ENCODE measurements at regions not wholly inside any gene's neighbourhood (a gene's known extent, or its start where the extent isn't known, plus 50 kb on each side); places are given as distances from the start of the nearest gene placed in this dataset.

DNA sequence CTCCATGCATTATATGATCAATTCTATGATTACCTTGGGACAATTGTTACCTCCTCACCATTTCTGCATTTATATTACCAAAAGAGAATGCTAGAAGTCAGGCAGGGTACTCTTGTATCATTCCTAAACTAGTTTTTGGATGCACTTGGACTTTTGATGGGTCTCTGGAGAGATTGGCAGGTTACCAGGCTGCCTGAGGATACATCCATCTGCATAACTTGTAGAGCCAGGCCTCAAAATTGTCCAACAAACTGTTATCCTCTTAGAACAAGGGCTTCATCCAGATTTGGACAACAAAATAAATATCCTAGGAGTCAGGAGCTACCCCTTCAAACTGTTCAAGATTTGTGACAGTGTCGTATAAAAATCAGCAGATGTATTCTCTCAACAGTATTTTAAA, 326.1 kb downstream of the IL15 start:
- H3K4me3 Mint-ChIP-seq (ENCODE audit: unreplicated experiment): no peak overlapping the region
- H3K4me1 Mint-ChIP-seq (ENCODE audit: low read depth): no peaks in the 10 kb centered on the region
- H3K27me3 Mint-ChIP-seq (ENCODE audit: low read depth): peaks cover 9% of the 10 kb centered on the region
- H3K27ac Mint-ChIP-seq (ENCODE audit: unreplicated experiment): no peak overlapping the region
- H3K9me3 Mint-ChIP-seq (ENCODE audit: low read depth): peaks cover 10% of the 10 kb centered on the region
- no peak for DNase-seq (ENCODE audit: low spot score)
- no peak for TF ChIP-seq CTCF (IDR thresholded peaks at IDR 0.05)
- peaks cover 2% of the 10 kb centered on the region for H3K36me3 Mint-ChIP-seq (ENCODE audit: low read depth)

- H3K9me3 Mint-ChIP-seq (ENCODE audit: low read depth): peaks cover 23% of the 10 kb centered on the region
- TF ChIP-seq CTCF (IDR thresholded peaks at IDR 0.05): no peak
- no peak overlapping the region for H3K4me3 Mint-ChIP-seq (ENCODE audit: unreplicated experiment)
- H3K4me1 Mint-ChIP-seq (ENCODE audit: low read depth): no peaks in the 10 kb centered on the region
- peaks cover 4% of the 10 kb centered on the region for H3K36me3 Mint-ChIP-seq (ENCODE audit: low read depth)
- H3K27me3 Mint-ChIP-seq (ENCODE audit: low read depth): peaks cover 6% of the 10 kb centered on the region
- no peak for DNase-seq (ENCODE audit: low spot score)
- H3K27ac Mint-ChIP-seq (ENCODE audit: unreplicated experiment): no peak overlapping the region
Observed at GRCh38 chr4:141971869-141972268, 335.5 kb downstream of the IL15 start.

DNA sequence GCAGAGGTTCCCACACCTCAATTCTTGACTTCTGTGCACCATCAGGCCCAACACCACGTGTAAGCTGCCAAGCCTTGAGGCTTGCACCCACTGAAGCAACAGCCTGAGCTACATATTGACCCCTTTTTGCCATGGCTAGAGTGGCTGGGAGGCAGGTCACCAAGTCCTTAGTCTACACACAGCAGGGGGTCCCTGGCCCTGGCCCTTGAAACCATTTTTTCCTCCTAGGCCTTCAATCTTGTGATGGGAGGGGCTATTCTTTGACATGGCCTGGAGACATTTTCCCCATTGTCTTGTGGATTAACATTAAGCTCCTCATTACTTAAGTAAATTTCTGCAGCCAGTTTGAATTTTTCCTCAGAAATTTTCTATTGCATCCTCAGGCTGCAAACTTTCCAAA, 336.6 kb downstream of the IL15 start:
- TF ChIP-seq CTCF (IDR thresholded peaks at IDR 0.05): no peak
- Mint-ChIP-seq H3K9me3 (ENCODE audit: low read depth) (peaks cover 13% of the 10 kb centered on the region), H3K27ac (ENCODE audit: unreplicated experiment) (no peak overlapping the region), H3K4me3 (ENCODE audit: unreplicated experiment) (no peak overlapping the region), H3K36me3 (ENCODE audit: low read depth) (no peaks in the 10 kb centered on the region), H3K27me3 (ENCODE audit: low read depth) (peaks cover 2% of the 10 kb centered on the region), H3K4me1 (ENCODE audit: low read depth) (no peaks in the 10 kb centered on the region)
- no peak for DNase-seq (ENCODE audit: low spot score)

Measured in chondrocyte (in vitro differentiated cells).